Muscle layer of colon (tissue), 2 donors: ENCODE measurements at regions not wholly inside any gene's neighbourhood (a gene's known extent, or its start where the extent isn't known, plus 50 kb on each side); places are given as distances from the start of the nearest gene placed in this dataset.
"Not testable (repeated sequence)": the region's sequence is repeated elsewhere in the genome, so short reads cannot be mapped to it uniquely, and the experiment has no call there.

Experiments
- H3K27ac ChIP-seq: one replicate; pipeline ENCODE4 v1.7.0; 2013; ENCODE audit warnings: low read depth, mild to moderate bottlenecking, low read length, moderate library complexity
- H3K27me3 ChIP-seq, 2 donors: one replicate each; pipeline ENCODE4 v1.7.0; 2013; ENCODE audit warnings: low read length in 2 of 2, mild to moderate bottlenecking in 2 of 2; ENCODE audit not compliant: insufficient read depth in 2 of 2, control insufficient read depth in 1 of 2
- H3K36me3 ChIP-seq: one replicate; pipeline ENCODE4 v1.7.0; 2013; ENCODE audit warnings: mild to moderate bottlenecking, low read length; ENCODE audit not compliant: insufficient read depth
- H3K4me1 ChIP-seq: one replicate; pipeline ENCODE4 v1.7.0; 2013; ENCODE audit warnings: mild to moderate bottlenecking, low read length; ENCODE audit not compliant: insufficient read depth
- H3K4me3 ChIP-seq, 2 donors: one replicate each; pipeline ENCODE4 v1.7.0; 2013; ENCODE audit warnings: low read length in 2 of 2, low read depth in 1 of 2, mild to moderate bottlenecking in 1 of 2, moderate library complexity in 1 of 2
- H3K9ac ChIP-seq: one replicate; pipeline ENCODE4 v1.7.0; 2013; ENCODE audit warnings: low read length
- H3K9me3 ChIP-seq: one replicate; pipeline ENCODE4 v1.7.0; 2013; ENCODE audit warnings: mild to moderate bottlenecking, low read length
- donor health status: abdominal sarcoma.
- donor health status: Adenocarcinoma of cecum.

DNA sequence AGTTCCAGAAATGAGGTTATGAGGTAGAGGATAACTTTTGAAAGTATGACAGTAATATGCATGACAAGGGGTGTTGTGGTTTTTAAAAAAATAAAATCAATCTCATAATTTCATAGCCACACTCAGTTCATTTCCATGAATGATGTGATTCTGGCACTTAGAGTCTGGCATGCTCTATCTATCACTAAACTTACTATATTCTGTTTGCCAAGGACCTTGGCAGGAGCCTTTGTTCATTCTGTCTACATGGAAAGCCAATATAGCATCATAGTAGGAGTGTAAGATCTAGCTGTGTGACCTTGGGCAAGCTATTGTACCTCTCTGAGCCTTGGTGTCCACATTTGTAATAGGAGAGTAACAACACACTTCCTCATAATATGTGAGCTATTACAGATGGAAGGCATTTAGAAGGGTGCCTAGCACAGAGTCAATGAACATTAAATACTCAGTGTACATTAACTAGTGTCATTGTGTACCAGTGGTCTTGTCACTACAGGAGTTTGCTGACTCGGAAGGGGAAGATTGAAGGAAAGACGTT is 507.6 kb downstream of the SOX6 start:
- H3K4me1 ChIP-seq = no peaks in the 10 kb centered on the region
- H3K9me3 ChIP-seq = no peaks in the 10 kb centered on the region
- no peaks in the 10 kb centered on the region for H3K36me3 ChIP-seq
- no peak overlapping the region for H3K9ac ChIP-seq
- H3K27ac ChIP-seq = no peak overlapping the region
- no peak overlapping the region for H3K4me3 ChIP-seq
- peaks cover 0 to 6% of the 10 kb centered on the region in 2 donors for H3K27me3 ChIP-seq

DNA sequence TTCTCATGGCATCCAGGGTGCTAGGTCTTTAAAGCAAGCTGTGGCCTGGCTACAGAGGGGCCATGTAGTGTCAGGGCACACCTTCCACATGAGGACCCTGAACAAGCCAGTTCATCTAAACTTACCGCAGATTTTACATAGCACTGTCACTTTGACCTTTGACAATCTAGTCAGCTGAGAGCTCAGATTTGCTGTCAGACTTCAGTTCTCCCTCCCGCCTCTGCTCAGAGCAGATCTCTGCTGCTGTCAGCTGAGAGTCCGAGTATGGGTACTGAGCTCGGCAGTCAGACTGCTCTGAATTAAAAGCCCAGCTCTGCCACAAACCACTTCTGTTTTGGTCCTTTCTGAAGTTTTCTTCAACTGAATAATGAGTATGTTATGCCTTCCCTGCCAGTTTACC is 507.1 kb downstream of the SOX6 start:
- Histone ChIP-seq H3K27me3 (peaks cover 0 to 6% of the 10 kb centered on the region in 2 donors), H3K9me3 (no peaks in the 10 kb centered on the region), H3K4me3 (no peak overlapping the region), H3K4me1 (no peaks in the 10 kb centered on the region), H3K9ac (no peak overlapping the region), H3K27ac (no peak overlapping the region), H3K36me3 (no peaks in the 10 kb centered on the region)

DNA sequence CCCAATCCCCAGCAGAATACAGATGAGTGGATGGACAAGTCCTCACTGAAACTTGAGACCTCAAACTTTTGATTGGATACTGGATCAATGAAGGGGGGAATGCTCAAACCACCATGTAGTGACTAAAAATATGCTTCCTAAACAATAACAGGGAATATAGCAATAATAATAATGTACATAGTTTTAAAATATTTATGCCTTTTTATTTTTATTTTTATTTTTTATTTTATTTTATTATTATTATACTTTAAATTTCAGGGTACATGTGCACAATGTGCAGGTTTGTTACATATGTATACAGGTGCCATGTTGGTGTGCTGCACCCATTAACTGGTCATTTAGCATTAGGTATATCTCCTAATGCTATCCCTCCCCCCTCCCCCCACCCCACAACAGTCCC is 506.0 kb downstream of the SOX6 start:
- not testable (repeated sequence) for H3K9ac ChIP-seq, H3K4me1 ChIP-seq, H3K27me3 ChIP-seq, H3K4me3 ChIP-seq, H3K36me3 ChIP-seq, H3K9me3 ChIP-seq, H3K27ac ChIP-seq

DNA sequence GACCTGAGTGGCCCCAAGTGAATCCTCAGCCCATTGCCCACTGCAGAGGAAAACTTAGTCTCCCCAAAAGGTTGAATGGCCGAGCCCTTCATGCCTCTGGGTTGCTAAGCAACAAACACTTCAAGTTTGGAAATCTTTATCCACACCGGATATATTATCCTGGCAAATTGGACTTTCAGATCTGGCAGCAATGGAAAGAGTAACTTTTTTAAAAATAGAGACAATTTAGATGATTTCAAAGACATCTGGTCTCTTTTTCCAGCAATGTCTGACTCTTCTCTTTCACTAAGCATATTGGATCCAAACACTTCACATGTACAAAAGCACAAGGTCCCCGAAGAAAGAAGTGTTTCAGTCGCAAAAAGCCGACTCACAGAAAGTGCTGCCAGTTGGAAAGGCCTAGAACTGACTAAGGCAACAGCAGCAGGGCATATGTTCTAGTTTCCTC is 505.3 kb downstream of the SOX6 start:
- Histone ChIP-seq H3K9ac (no peak overlapping the region), H3K27me3 (peaks cover 0 to 2% of the 10 kb centered on the region in 2 donors), H3K27ac (no peak overlapping the region), H3K4me1 (no peaks in the 10 kb centered on the region), H3K4me3 (no peak overlapping the region), H3K36me3 (no peaks in the 10 kb centered on the region), H3K9me3 (no peaks in the 10 kb centered on the region)

DNA sequence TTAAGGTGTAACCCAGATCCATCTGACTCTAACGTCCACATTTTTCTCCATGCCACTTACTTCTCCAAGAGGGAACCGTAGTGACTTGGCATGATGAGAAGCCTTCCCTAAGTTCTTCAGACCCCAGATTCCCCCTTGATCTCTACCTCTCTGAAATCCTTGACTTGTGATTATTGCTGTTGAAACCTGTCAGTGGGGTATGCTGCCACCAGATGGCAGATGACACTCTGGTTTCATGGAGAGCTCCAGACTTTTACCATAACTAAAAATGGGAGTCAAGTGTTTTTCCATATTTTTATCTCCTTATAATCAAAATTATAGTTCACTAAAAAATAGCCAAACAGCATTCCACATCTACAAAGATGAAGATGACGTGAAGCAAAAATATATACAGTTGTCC is 504.2 kb downstream of the SOX6 start:
- Histone ChIP-seq H3K9ac (no peak overlapping the region), H3K27me3 (no peaks in the 10 kb centered on the region), H3K9me3 (no peaks in the 10 kb centered on the region), H3K36me3 (no peaks in the 10 kb centered on the region), H3K4me3 (no peak overlapping the region), H3K4me1 (no peaks in the 10 kb centered on the region), H3K27ac (no peak overlapping the region)

DNA sequence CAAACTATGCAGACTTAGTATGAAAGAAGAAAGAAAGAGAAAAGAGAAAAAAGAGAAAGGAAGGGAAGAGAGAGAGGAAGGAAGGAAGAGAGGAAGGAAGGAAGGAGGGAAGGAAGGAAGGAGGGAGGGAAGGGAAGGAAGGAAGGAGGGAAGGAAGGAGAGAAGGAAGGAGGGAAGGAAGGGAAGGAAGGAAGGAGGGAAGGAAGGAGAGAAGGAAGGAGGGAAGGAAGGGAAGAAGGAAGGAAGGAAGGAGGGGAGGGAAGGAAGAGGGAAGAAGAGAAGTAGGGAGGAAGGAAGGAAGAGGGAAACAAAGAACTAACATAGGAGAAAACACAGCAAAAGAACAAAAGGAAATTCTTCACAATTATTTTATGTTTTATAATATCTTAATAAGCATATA is 502.1 kb downstream of the SOX6 start:
- Histone ChIP-seq H3K36me3 (no peaks in the 10 kb centered on the region), H3K27me3 (no peaks in the 10 kb centered on the region), H3K4me1 (no peaks in the 10 kb centered on the region), H3K27ac (no peak overlapping the region), H3K9me3 (no peaks in the 10 kb centered on the region), H3K9ac (no peak overlapping the region), H3K4me3 (no peak overlapping the region)

DNA sequence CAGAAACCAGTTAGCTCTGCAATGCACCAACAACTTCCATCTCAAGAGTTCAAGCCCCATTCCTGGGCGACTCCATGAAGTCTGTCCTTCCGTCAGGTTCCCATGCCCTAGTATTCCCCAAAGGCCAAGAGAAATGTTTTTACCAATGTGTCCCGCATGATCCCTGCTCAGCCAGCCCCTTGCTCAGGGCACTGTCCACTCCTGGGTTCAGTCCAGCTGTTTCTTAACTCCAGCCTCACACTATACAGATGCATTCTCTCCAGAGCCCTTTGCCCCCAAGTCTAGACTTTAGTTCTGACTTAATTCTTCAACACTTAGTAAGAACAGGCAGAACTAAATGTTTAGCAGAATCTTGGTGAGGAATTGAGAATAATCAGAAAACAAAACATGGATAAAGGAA is 497.5 kb downstream of the SOX6 start:
- Histone ChIP-seq H3K27me3 (peaks cover 0 to under 1% of the 10 kb centered on the region in 2 donors), H3K9me3 (no peaks in the 10 kb centered on the region), H3K4me3 (no peak overlapping the region), H3K9ac (no peak overlapping the region), H3K4me1 (no peaks in the 10 kb centered on the region), H3K36me3 (no peaks in the 10 kb centered on the region), H3K27ac (no peak overlapping the region)

DNA sequence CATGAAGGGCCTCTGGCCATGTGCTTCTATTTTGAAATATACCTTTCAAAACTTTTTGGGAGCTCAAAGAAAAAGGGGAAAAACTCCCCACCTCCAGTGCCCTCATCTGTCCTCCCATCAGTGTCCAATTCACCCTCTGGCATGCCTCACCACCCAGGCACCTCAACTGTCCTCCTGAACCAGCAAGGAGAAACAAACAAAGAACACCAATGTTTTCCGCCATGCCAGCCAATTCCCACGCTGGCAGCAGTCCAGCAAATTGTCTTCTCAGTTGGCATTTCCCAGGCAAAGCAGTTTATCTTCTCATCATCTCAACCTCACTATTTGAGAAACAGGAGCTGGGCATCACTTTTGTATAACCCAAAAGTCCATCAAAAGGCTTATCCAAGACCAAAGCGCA is 496.9 kb downstream of the SOX6 start:
- no peaks in the 10 kb centered on the region for H3K9me3 ChIP-seq
- H3K27me3 ChIP-seq = peaks cover 0 to 3% of the 10 kb centered on the region in 2 donors
- no peaks in the 10 kb centered on the region for H3K4me1 ChIP-seq
- H3K4me3 ChIP-seq = no peak overlapping the region
- H3K27ac ChIP-seq = no peak overlapping the region
- H3K36me3 ChIP-seq = no peaks in the 10 kb centered on the region
- H3K9ac ChIP-seq = no peak overlapping the region

DNA sequence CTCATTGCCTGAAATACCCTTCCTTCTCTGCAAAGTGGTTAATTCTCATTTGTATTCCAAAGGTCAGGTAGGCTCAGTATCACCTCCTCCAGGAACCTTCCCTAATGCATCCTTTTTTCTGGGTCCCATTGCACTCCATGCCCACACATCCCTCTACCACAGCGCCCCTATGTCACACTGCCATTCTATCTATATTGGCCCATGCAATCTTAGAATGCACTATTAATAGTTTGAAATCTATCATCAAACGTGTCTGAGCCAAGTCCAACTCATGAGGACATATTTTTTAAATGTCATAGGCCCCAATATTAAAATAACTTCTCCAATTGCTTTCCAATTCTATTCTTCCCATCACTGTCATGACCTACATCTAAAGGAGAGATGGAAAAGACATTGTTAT is 495.1 kb downstream of the SOX6 start:
- Histone ChIP-seq H3K4me1 (no peaks in the 10 kb centered on the region), H3K9ac (no peak overlapping the region), H3K27me3 (peaks cover 0 to 3% of the 10 kb centered on the region in 2 donors), H3K36me3 (no peaks in the 10 kb centered on the region), H3K9me3 (no peaks in the 10 kb centered on the region), H3K27ac (no peak overlapping the region), H3K4me3 (no peak overlapping the region)

DNA sequence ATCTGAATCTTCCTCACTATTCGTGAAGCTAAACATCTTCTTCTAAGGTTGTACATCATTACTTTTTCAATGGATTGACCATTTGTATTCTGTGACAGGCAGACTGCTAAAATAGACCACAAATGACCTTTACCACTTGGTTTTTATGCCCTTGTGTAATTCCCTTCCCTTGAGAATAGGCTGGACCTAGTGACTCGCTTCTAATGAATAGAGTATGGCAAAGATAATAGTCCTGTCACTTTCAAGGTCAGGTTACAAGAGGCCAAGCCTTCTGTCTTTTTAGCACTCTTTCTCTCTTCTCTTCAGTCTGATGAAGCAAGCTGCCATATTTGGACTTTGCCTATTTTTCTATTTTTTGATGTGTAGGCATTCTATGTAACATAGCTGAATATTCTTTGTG is 492.9 kb downstream of the SOX6 start:
- no peak overlapping the region for H3K4me3 ChIP-seq

DNA sequence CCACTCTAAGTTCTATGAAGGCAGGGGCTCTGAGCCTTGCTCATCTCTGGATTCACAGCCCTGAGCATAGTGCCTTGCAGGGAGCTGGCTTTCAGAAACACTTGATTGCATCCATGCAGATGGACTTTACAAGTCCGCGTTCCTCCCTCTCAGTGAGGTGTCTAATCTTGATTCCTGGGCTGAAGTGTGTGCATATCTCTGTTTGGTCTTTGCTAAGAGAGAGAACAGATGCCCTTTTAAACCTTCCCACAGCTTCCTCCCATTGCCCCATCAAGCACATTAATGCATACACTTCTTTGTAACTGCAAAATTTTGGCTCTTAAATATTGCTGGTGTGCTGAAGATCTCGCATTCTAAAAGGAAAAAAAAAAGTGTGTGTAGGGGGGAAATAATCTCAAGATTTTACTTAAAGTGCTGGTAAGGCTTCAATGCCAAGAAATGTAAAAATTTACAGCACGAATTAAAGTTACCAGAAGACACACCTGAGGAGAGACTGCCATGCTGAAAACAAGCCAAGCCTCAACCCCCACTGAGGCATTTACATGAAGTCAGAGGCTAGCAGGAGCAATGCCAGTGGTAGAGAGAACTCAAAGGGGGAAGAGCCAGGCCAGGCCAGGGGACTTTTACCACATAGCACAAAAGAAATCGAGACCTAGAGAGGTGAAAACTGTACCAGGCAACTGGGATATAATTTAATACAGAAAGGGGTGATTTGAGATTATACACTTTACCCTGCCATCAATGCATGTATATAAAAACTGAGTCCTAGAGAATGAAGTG is 492.1 kb downstream of the SOX6 start:
- H3K36me3 ChIP-seq = no peaks in the 10 kb centered on the region
- H3K4me1 ChIP-seq = no peaks in the 10 kb centered on the region
- H3K27me3 ChIP-seq = peaks cover 0 to 3% of the 10 kb centered on the region in 2 donors
- no peak overlapping the region for H3K4me3 ChIP-seq
- no peak overlapping the region for H3K9ac ChIP-seq
- H3K9me3 ChIP-seq = no peaks in the 10 kb centered on the region
- H3K27ac ChIP-seq = no peak overlapping the region

More for the DNA sequence above, 492.9 kb downstream of the SOX6 start:
- Histone ChIP-seq H3K9me3 (no peaks in the 10 kb centered on the region), H3K27me3 (peaks cover 0 to 3% of the 10 kb centered on the region in 2 donors), H3K27ac (no peak overlapping the region), H3K4me1 (no peaks in the 10 kb centered on the region), H3K9ac (no peak overlapping the region), H3K36me3 (no peaks in the 10 kb centered on the region)
